OCI-LY3 (cell line): ENCODE measurements at regions not wholly inside any gene's neighbourhood (a gene's known extent, or its start where the extent isn't known, plus 50 kb on each side); places are given as distances from the start of the nearest gene placed in this dataset.

Experiments used
- H2AFZ ChIP-seq: fragments of 200-600, 300-600 bp; shearing (Covaris generic); 2 replicates; pipeline ENCODE4 v1.6.0; 2014; ENCODE audit warnings: antibody characterized with exemption, low read depth, low read length
- H3K27ac ChIP-seq: fragments of 200-600, 300-600 bp; sonication (generic); 2 replicates; pipeline ENCODE4 v1.5.1; 2014; ENCODE audit warnings: mild to moderate bottlenecking, low read length, moderate library complexity, mixed read lengths
- H3K27me3 ChIP-seq: fragments of 200-600, 300-600 bp; sonication (generic); 2 replicates; pipeline ENCODE4 v1.6.1; 2014; ENCODE audit warnings: low read depth, low read length, mixed read lengths
- H3K36me3 ChIP-seq: fragments of 200-600, 300-600 bp; sonication (generic); replicated peaks from 2 replicates; pipeline ENCODE3; 2014; ENCODE audit warnings: low read depth, low read length, mixed read lengths
- H3K4me1 ChIP-seq: fragments of 300-600, 200-600 bp; sonication (generic); 2 replicates; pipeline ENCODE4 v1.6.1; 2014; ENCODE audit warnings: low read length, mixed read lengths
- H3K4me2 ChIP-seq: fragments of 200-600, 300-600 bp; sonication (generic); 2 replicates; pipeline ENCODE4 v1.6.1; 2014; ENCODE audit warnings: low read length, mixed read lengths
- H3K4me3 ChIP-seq: fragments of 300-600, 200-600 bp; sonication (generic); 2 replicates; pipeline ENCODE4 v1.5.1; 2014; ENCODE audit warnings: antibody characterized with exemption, mild to moderate bottlenecking, low read length, moderate library complexity
- H3K79me2 ChIP-seq: fragments of 300-600, 200-600 bp; shearing (Covaris generic); 2 replicates; pipeline ENCODE4 v1.6.1; 2014; ENCODE audit warnings: mild to moderate bottlenecking, low read length, mixed read lengths
- H3K9ac ChIP-seq: fragments of 300-600, 200-600 bp; shearing (Covaris generic); 2 replicates; pipeline ENCODE4 v1.6.0; 2014; ENCODE audit warnings: mild to moderate bottlenecking, low read length, moderate library complexity
- H3K9me3 ChIP-seq: fragments of 200-600, 300-600 bp; shearing (Covaris generic); 2 replicates; pipeline ENCODE4 v1.6.1; 2014; ENCODE audit warnings: low read length, mixed read lengths; ENCODE audit not compliant: insufficient read depth
- H4K20me1 ChIP-seq: fragments of 200-600, 300-600 bp; sonication (generic); 2 replicates; pipeline ENCODE4 v1.6.1; 2016; ENCODE audit warnings: low read length, mixed read lengths; ENCODE audit not compliant: insufficient read depth
- EZH2phosphoT487 ChIP-seq: fragments of 200-600 bp; shearing (Covaris generic); IDR thresholded peaks from 2 replicates; pipeline ENCODE4 v1.6.1; 2018; ENCODE audit warnings: antibody characterized with exemption, mixed run types, low read depth
- TF ChIP-seq, protein P1 (sequence below): fragments of 200-600, 300-600 bp; sonication (generic); IDR thresholded peaks from 2 replicates; pipeline ENCODE4 v1.5.1; 2014; ENCODE audit warnings: antibody characterized with exemption, low read length, low read depth

DNA sequence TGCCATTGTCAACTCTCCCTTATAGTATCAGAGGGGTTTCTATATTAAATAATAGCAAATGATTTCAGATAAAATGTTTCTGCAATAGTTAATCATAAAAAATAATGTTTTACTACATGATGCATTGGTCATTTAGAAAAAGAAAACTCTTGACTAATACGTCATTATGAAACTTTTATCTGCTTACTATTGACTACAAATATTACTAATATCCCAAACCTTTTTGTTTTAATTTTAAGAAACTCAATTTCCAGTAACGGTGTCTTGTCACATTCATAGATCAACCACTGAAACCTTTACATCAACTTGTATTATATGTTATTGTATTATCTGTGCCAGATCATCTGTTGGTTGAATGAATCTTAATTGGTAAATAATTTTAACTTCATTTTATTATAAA is 482.9 kb upstream of the SLC35B3 start:
- Histone ChIP-seq H3K79me2 (no peaks in the 10 kb centered on the region), H3K27ac (no peak overlapping the region), H3K9me3 (no peaks in the 10 kb centered on the region), H3K36me3 (no peaks in the 10 kb centered on the region), H4K20me1 (no peaks in the 10 kb centered on the region), H3K9ac (no peak overlapping the region), H3K4me3 (no peak overlapping the region), H3K4me2 (no peak overlapping the region), H2AFZ (no peak overlapping the region), H3K27me3 (no peaks in the 10 kb centered on the region), H3K4me1 (no peaks in the 10 kb centered on the region)
- TF ChIP-seq, protein P1, sequence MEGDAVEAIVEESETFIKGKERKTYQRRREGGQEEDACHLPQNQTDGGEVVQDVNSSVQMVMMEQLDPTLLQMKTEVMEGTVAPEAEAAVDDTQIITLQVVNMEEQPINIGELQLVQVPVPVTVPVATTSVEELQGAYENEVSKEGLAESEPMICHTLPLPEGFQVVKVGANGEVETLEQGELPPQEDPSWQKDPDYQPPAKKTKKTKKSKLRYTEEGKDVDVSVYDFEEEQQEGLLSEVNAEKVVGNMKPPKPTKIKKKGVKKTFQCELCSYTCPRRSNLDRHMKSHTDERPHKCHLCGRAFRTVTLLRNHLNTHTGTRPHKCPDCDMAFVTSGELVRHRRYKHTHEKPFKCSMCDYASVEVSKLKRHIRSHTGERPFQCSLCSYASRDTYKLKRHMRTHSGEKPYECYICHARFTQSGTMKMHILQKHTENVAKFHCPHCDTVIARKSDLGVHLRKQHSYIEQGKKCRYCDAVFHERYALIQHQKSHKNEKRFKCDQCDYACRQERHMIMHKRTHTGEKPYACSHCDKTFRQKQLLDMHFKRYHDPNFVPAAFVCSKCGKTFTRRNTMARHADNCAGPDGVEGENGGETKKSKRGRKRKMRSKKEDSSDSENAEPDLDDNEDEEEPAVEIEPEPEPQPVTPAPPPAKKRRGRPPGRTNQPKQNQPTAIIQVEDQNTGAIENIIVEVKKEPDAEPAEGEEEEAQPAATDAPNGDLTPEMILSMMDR = no peak
- no peak for TF ChIP-seq EZH2phosphoT487

DNA sequence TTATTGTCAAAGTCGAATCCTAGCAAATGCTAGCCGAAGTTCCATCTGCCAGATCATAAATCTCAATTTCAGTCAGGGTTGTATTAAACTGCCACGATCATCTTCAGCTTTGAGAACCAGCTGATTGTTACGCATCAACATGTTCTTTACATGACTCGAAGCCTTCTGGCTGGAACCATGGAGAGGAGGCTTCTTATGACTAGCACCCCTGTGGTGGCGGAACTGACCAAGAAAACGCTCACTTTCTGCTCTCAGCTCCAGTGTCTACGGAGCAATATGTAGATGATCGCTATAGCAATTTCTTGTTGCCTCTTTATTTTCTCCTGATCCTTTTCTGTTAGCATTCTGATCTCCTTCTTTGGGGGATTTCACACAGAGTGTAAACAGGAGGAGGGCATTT is 479.4 kb upstream of the SLC35B3 start:
- H4K20me1 ChIP-seq = no peaks in the 10 kb centered on the region
- H2AFZ ChIP-seq = no peak overlapping the region
- no peak overlapping the region for H3K9ac ChIP-seq
- H3K27me3 ChIP-seq = no peaks in the 10 kb centered on the region
- H3K9me3 ChIP-seq = no peaks in the 10 kb centered on the region
- TF ChIP-seq, protein P1 = no peak
- TF ChIP-seq EZH2phosphoT487 = no peak
- H3K36me3 ChIP-seq = no peaks in the 10 kb centered on the region
- no peaks in the 10 kb centered on the region for H3K4me1 ChIP-seq
- no peak overlapping the region for H3K4me3 ChIP-seq
- no peaks in the 10 kb centered on the region for H3K79me2 ChIP-seq
- no peak overlapping the region for H3K27ac ChIP-seq
- H3K4me2 ChIP-seq = no peak overlapping the region

- no peak overlapping the region for H3K4me3 ChIP-seq
Observed at GRCh38 chr6:8908638-8909037, 473.3 kb upstream of the SLC35B3 start.

DNA sequence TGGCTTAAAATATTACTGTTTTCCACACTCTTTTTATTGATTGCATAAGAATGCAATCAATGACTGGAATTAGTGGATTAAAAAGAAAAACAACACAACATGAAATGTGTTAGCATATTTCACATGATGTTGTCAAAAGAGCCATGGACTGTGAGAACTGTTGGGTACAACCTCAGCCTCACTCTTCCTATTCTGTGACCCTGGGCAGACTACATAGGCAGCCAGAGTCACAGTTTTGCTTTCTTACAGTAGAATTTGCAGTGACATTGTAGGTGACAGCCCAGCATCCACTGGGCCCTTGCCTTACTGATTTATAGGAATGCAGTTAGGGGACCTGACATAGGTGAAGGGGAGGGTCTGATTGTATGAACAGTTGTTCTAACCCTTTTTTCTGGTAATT is 471.4 kb upstream of the SLC35B3 start:
- TF ChIP-seq, protein P1 = no peak
- TF ChIP-seq EZH2phosphoT487 = no peak
- H3K4me2 ChIP-seq = no peak overlapping the region
- H3K27me3 ChIP-seq = no peaks in the 10 kb centered on the region
- H3K79me2 ChIP-seq = no peaks in the 10 kb centered on the region
- no peaks in the 10 kb centered on the region for H3K4me1 ChIP-seq
- no peaks in the 10 kb centered on the region for H3K9me3 ChIP-seq
- H2AFZ ChIP-seq = no peak overlapping the region
- H3K36me3 ChIP-seq = no peaks in the 10 kb centered on the region
- H3K9ac ChIP-seq = no peak overlapping the region
- H3K27ac ChIP-seq = no peak overlapping the region
- H4K20me1 ChIP-seq = no peaks in the 10 kb centered on the region
- no peak overlapping the region for H3K4me3 ChIP-seq

More at GRCh38 chr6:8908638-8909037, 473.3 kb upstream of the SLC35B3 start:
- no peak overlapping the region for H3K27ac ChIP-seq
- H3K9ac ChIP-seq = no peak overlapping the region
- H3K79me2 ChIP-seq = no peaks in the 10 kb centered on the region
- no peak for TF ChIP-seq EZH2phosphoT487
- TF ChIP-seq, protein P1 = no peak
- H3K36me3 ChIP-seq = no peaks in the 10 kb centered on the region
- H3K4me2 ChIP-seq = no peak overlapping the region
- H3K4me1 ChIP-seq = no peaks in the 10 kb centered on the region
- no peaks in the 10 kb centered on the region for H4K20me1 ChIP-seq
- no peaks in the 10 kb centered on the region for H3K27me3 ChIP-seq
- H3K9me3 ChIP-seq = no peaks in the 10 kb centered on the region
- H2AFZ ChIP-seq = no peak overlapping the region
